Keratinocyte (primary cell): ENCODE measurements at regions not wholly inside any gene's neighbourhood (a gene's known extent, or its start where the extent isn't known, plus 50 kb on each side); places are given as distances from the start of the nearest gene placed in this dataset.

ENCODE experiments used
- EZH2 ChIP-seq: IDR thresholded peaks from one replicate; pipeline ENCODE4 v1.6.1; 2012; ENCODE audit warnings: inconsistent platforms, mild to moderate bottlenecking, low read length, moderate library complexity
- TF ChIP-seq, protein P1 (sequence below), 3 experiments: IDR thresholded peaks in 1 of 3; conservative IDR thresholded peaks in 1 of 3; optimal IDR thresholded peaks in 1 of 3; 2 replicates in 2 of 3; 3 replicates in 1 of 3; pipeline versions ENCODE3 to v1.5.1; 2011; ENCODE audit warnings: low read length in 3 of 3, mild to moderate bottlenecking in 3 of 3, moderate library complexity in 2 of 3, control low read depth in 1 of 3, inconsistent platforms in 1 of 3; ENCODE audit not compliant: insufficient read depth in 2 of 3; ENCODE audit errors: extremely low read depth in 1 of 3

DNA sequence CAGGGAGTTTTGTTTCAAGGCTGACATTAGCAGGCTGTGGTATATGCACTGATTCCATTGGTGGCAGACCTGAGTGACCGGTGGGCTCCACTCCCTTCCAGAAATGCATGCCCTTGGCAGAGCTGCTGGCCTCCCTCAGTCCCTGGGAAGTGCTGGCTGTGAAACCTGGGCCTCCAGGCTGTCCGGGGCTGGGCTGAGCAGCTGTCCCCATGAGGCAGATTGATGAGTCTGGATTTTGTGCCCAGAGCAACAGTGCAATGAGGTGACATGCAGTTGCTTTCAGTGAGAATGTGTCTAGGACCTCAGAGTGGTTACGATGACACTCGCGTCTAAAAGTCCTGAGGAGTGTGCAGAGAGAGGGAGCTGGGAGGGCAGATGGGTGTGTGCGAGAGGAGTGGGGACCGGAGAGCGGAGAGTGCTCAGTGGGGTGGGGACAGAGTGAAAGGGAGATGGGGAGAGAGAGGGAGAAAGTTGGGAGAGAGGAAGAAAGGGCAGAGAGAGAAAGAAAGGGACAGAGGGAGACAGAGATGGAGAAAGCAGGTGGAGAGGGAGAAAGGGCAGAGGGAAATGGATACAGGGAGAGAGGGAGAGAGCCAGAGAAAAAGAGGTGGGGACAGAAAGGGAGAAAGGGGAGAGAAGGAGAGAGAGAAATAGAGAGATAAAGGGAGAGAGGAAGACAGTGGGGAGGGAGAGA, 978.3 kb downstream of the BRD1 start:
- TF ChIP-seq, protein P1, sequence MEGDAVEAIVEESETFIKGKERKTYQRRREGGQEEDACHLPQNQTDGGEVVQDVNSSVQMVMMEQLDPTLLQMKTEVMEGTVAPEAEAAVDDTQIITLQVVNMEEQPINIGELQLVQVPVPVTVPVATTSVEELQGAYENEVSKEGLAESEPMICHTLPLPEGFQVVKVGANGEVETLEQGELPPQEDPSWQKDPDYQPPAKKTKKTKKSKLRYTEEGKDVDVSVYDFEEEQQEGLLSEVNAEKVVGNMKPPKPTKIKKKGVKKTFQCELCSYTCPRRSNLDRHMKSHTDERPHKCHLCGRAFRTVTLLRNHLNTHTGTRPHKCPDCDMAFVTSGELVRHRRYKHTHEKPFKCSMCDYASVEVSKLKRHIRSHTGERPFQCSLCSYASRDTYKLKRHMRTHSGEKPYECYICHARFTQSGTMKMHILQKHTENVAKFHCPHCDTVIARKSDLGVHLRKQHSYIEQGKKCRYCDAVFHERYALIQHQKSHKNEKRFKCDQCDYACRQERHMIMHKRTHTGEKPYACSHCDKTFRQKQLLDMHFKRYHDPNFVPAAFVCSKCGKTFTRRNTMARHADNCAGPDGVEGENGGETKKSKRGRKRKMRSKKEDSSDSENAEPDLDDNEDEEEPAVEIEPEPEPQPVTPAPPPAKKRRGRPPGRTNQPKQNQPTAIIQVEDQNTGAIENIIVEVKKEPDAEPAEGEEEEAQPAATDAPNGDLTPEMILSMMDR (optimal IDR thresholded peaks at IDR 0.05 in 1 of 3, IDR thresholded peaks at IDR 0.05 in 1 of 3, conservative IDR thresholded peaks at IDR 0.05 in 1 of 3; ENCODE audit: extremely low read depth in 1 of 3, insufficient read depth in 2 of 3, low read length in 3 of 3): no peak
- no peak for TF ChIP-seq EZH2
